ENCODE measurements at regions not wholly inside any gene's neighbourhood (a gene's known extent, or its start where the extent isn't known, plus 50 kb on each side); places are given as distances from the start of the nearest gene placed in this dataset.
A peak's percentile ranks its signal among the peaks of the same experiment; 100 is the strongest.

DNA sequence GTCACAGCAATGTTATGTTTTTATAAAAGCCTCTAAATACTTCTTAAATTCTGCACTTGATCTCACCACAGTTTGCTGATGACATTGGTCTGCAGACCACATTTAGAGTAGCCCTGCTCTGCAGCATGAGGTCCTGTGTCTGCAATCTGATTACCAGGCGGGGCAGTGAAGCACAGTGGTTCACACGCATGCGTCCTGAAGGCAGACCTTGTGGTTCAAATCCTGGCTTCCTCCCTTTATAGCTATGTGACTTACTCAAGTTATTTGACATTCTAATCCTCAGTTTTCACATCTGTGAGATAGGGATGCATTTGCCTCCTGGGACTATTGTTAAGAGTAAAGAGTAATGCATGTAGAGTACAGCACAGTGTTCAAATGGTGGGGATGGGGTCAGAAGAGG is 50.3 kb downstream of the BMAL2 start:
- ATAC-seq (no peak), DNase-seq (no peak)
- POLR2A ChIA-PET, result no interaction called here
- Histone ChIP-seq H3K4me1 (ENCODE audit: control insufficient read depth in 2 of 2, insufficient read depth in 2 of 2, low read length in 2 of 2) (no peaks in the 10 kb centered on the region), H3K9me3 (ENCODE audit: control insufficient read depth in 2 of 3, low read length in 3 of 3) (no peaks in the 10 kb centered on the region), H3K27me3 (ENCODE audit: control insufficient read depth in 2 of 2, insufficient read depth in 2 of 2, low read length in 2 of 2) (no peaks in the 10 kb centered on the region), H3K4me3 (ENCODE audit: low read length) (no peak overlapping the region), H3K27ac (ENCODE audit: low read depth, low read length) (no peak overlapping the region), H3K36me3 (ENCODE audit: control insufficient read depth in 2 of 3, insufficient read depth in 3 of 3, low read length in 3 of 3) (no peaks in the 10 kb centered on the region)
- intact Hi-C loops (cut with micrococcal nuclease), result loop anchor here in 1 of 2 donors (5.0 kb wide), 1 partner anchor 366 kb away; no protein-coding TSS in a partner anchor
- peaks cover 0 to 5% (median 0%) of the 10 kb centered on the region in 5 donors for H3K36me3 Mint-ChIP-seq
- H3K27ac Mint-ChIP-seq, result no peak overlapping the region
- peaks cover 0 to 3% (median 0%) of the 10 kb centered on the region in 7 donors for H3K4me1 Mint-ChIP-seq
- H3K4me3 Mint-ChIP-seq, result no peak overlapping the region
- CTCF ChIA-PET, result no interaction called here
- no peaks in the 10 kb centered on the region for H3K9me3 Mint-ChIP-seq
- H3K27me3 Mint-ChIP-seq, result no peaks in the 10 kb centered on the region

DNA sequence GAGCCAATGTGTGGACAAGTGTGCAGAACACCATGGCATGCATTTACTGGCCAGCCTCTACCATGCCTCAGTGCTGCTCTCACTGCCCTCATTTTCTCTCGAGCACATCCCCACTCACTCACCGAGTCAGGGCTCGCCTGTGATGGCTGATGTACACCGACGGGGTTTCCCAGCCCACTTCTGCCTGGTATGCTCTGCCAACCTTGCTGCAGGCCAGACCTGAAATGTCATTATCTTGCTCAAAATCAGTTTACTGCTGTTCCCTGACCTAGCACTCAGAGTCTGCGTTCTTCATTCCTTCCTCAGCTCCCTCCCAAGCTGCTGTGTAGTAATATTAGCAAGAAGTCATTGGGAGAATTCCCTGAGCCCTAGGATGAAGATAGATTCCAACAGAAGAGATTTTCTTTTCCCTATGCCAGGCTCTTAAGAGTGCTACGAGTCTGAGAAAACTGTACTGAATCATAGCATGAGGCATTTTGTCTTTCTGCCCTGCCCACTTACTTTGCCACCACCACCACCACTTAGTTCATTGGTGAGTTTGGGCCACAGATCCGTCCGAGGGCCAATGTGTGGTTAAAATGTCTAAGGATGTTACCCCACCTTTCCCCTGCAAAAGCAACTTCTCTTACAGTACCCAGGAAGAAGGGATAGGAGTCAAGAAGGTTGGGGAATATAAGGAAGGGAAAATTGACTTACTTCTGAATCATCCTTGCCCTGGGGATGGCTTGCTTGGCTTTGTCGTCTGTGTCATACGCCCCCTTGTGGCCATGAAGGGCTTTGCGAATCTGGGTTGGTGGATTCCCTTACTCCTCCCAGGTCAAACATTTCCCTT is 51.0 kb downstream of the BMAL2 start:
- Histone ChIP-seq H3K36me3 (ENCODE audit: control insufficient read depth in 2 of 3, insufficient read depth in 3 of 3, low read length in 3 of 3) (no peaks in the 10 kb centered on the region), H3K27ac (ENCODE audit: low read depth, low read length) (no peak overlapping the region), H3K27me3 (ENCODE audit: control insufficient read depth in 2 of 2, insufficient read depth in 2 of 2, low read length in 2 of 2) (no peaks in the 10 kb centered on the region), H3K4me1 (ENCODE audit: control insufficient read depth in 2 of 2, insufficient read depth in 2 of 2, low read length in 2 of 2) (no peaks in the 10 kb centered on the region), H3K4me3 (ENCODE audit: low read length) (no peak overlapping the region), H3K9me3 (ENCODE audit: control insufficient read depth in 2 of 3, low read length in 3 of 3) (no peaks in the 10 kb centered on the region)
- peak; percentile 78 for ATAC-seq
- intact Hi-C loops (cut with micrococcal nuclease), result loop anchor here in 1 of 2 donors (1.0 to 5.0 kb wide), 4 partner anchors 51 to 366 kb away; partner anchors contain the start of gene BMAL2
- Mint-ChIP-seq H3K27me3 (peaks cover 0 to 4% (median 0%) of the 10 kb centered on the region in 5 donors), H3K36me3 (peaks cover 0 to 9% (median 0%) of the 10 kb centered on the region in 5 donors), H3K4me1 (peaks cover 0 to 3% (median 0%) of the 10 kb centered on the region in 7 donors), H3K27ac (no peak overlapping the region), H3K4me3 (no peak overlapping the region), H3K9me3 (no peaks in the 10 kb centered on the region)
- ChIA-PET POLR2A (no interaction called here), CTCF (interaction anchor here (1.5 kb wide), 1 partner anchor 13 kb away, joined by 4 read pairs; no protein-coding TSS in a partner anchor)
- peak; percentile 8 to 70 (median 31) for DNase-seq

DNA sequence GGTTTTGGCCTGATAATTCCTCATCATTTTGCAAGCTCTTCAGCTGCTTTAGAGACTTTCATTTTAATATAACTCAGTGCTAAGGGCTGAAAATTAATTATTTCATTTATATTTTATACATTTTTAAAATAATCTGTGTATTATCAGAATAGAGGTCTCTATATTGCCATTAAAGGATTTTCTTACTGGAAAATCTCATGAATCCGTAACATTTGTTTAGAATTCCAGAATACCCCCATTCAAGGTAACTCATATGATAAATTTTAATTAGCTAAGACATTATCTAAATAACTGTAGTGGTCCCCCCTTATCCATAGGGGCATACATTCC is 51.6 kb downstream of the BMAL2 start:
- CTCF ChIA-PET, result interaction anchor here (1.5 kb wide), 1 partner anchor 14 kb away, joined by 4 read pairs; no protein-coding TSS in a partner anchor
- Histone ChIP-seq H3K27ac (ENCODE audit: low read depth, low read length) (no peak overlapping the region), H3K4me1 (ENCODE audit: control insufficient read depth in 2 of 2, insufficient read depth in 2 of 2, low read length in 2 of 2) (no peaks in the 10 kb centered on the region), H3K36me3 (ENCODE audit: control insufficient read depth in 2 of 3, insufficient read depth in 3 of 3, low read length in 3 of 3) (no peaks in the 10 kb centered on the region), H3K4me3 (ENCODE audit: low read length) (no peak overlapping the region), H3K27me3 (ENCODE audit: control insufficient read depth in 2 of 2, insufficient read depth in 2 of 2, low read length in 2 of 2) (no peaks in the 10 kb centered on the region), H3K9me3 (ENCODE audit: control insufficient read depth in 2 of 3, low read length in 3 of 3) (no peaks in the 10 kb centered on the region)
- ATAC-seq (no peak), DNase-seq (no peak)
- no peak overlapping the region for H3K4me3 Mint-ChIP-seq
- intact Hi-C loops (cut with micrococcal nuclease), result loop anchor here in 1 of 2 donors (1.0 to 5.0 kb wide), 4 partner anchors 51 to 367 kb away; partner anchors contain the start of gene BMAL2
- POLR2A ChIA-PET, result no interaction called here
- peaks cover 0 to 3% (median 0%) of the 10 kb centered on the region in 7 donors for H3K4me1 Mint-ChIP-seq
- no peak overlapping the region for H3K27ac Mint-ChIP-seq
- no peaks in the 10 kb centered on the region for H3K9me3 Mint-ChIP-seq
- H3K27me3 Mint-ChIP-seq, result peaks cover 0 to 4% (median 0%) of the 10 kb centered on the region in 5 donors
- H3K36me3 Mint-ChIP-seq, result peaks cover 0 to 9% (median 0%) of the 10 kb centered on the region in 5 donors

DNA sequence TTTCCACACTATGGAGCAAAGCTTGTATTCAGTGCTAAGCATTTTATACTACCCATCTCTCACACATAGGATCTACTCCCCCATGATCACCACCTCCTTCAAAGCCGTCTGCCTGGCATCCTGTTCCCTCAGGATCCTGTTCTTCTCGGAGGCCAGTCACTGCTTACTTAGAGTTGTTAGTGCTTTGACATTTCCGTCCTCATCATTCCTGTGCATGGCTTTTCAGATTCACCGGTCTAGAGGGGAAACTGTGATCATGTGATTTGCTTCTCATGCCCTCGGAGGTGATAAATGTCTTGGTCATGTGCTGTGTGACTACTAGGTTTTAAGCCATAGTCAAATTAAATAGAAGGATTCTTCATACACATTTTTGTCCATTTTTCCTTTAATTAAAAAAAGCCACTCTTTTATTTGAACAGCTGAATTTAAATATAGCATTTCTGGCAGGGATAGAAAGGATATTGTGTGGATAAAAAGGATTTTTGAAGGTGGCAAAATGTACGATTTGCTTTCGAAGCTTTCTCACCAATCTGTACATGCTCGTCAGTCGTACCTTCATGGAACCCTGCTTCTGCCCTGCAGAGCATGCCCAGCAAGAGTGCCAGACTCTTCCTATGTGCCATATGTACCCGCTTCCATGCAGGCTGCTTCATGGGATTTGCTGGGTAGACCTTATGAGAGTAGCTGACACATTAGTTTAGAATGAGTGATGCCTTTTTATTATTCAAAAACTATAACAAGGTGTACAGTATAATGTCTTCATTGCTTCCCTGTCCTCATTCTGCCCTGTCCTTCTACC is 53.3 kb downstream of the BMAL2 start:
- H3K4me1 ChIP-seq (ENCODE audit: control insufficient read depth in 2 of 2, insufficient read depth in 2 of 2, low read length in 2 of 2), result no peaks in the 10 kb centered on the region
- DNase-seq, result no peak
- H3K27ac Mint-ChIP-seq, result no peak overlapping the region
- no peak for ATAC-seq
- peaks cover 0 to 4% (median 0%) of the 10 kb centered on the region in 5 donors for H3K27me3 Mint-ChIP-seq
- no peaks in the 10 kb centered on the region for H3K36me3 ChIP-seq (ENCODE audit: control insufficient read depth in 2 of 3, insufficient read depth in 3 of 3, low read length in 3 of 3)
- intact Hi-C loops (cut with micrococcal nuclease), result loop anchor here in 1 of 2 donors (2.0 kb wide), 2 partner anchors 53 to 317 kb away; partner anchors contain the start of gene BMAL2
- ChIA-PET CTCF (interaction anchor here (0.7 kb wide), 1 partner anchor 976 kb away, joined by 3 read pairs; no protein-coding TSS in a partner anchor), POLR2A (no interaction called here)
- no peaks in the 10 kb centered on the region for H3K9me3 Mint-ChIP-seq
- H3K36me3 Mint-ChIP-seq, result peaks cover 0 to 12% (median 0%) of the 10 kb centered on the region in 5 donors
- no peak overlapping the region for H3K27ac ChIP-seq (ENCODE audit: low read depth, low read length)
- no peak overlapping the region for H3K4me3 ChIP-seq (ENCODE audit: low read length)
- H3K27me3 ChIP-seq (ENCODE audit: control insufficient read depth in 2 of 2, insufficient read depth in 2 of 2, low read length in 2 of 2), result no peaks in the 10 kb centered on the region
- H3K9me3 ChIP-seq (ENCODE audit: control insufficient read depth in 2 of 3, low read length in 3 of 3), result no peaks in the 10 kb centered on the region
- H3K4me3 Mint-ChIP-seq, result no peak overlapping the region
- H3K4me1 Mint-ChIP-seq, result peaks cover 0 to 3% (median 0%) of the 10 kb centered on the region in 7 donors

- Mint-ChIP-seq H3K27ac (no peak overlapping the region), H3K27me3 (peaks cover 0 to 4% (median 0%) of the 10 kb centered on the region in 5 donors), H3K4me1 (peaks cover 0 to 3% (median 0%) of the 10 kb centered on the region in 7 donors), H3K36me3 (peaks cover 0 to 21% (median 0%) of the 10 kb centered on the region in 5 donors), H3K9me3 (peaks cover 0 to 2% (median 0%) of the 10 kb centered on the region in 11 donors), H3K4me3 (no peak overlapping the region)
- no peak for DNase-seq
- no peak overlapping the region for H3K27ac ChIP-seq (ENCODE audit: low read depth, low read length)
- no peaks in the 10 kb centered on the region for H3K27me3 ChIP-seq (ENCODE audit: control insufficient read depth in 2 of 2, insufficient read depth in 2 of 2, low read length in 2 of 2)
- H3K4me1 ChIP-seq (ENCODE audit: control insufficient read depth in 2 of 2, insufficient read depth in 2 of 2, low read length in 2 of 2), result no peaks in the 10 kb centered on the region
- no peaks in the 10 kb centered on the region for H3K36me3 ChIP-seq (ENCODE audit: control insufficient read depth in 2 of 3, insufficient read depth in 3 of 3, low read length in 3 of 3)
- ChIA-PET CTCF (no interaction called here), POLR2A (no interaction called here)
- ATAC-seq, result no peak
- H3K4me3 ChIP-seq (ENCODE audit: low read length), result no peak overlapping the region
- no peaks in the 10 kb centered on the region for H3K9me3 ChIP-seq (ENCODE audit: control insufficient read depth in 2 of 3, low read length in 3 of 3)
- intact Hi-C loops (cut with micrococcal nuclease), result no loop called here
These were observed 54.8 kb downstream of the BMAL2 start for GRCh38 chr12:27387473-27387872.

DNA sequence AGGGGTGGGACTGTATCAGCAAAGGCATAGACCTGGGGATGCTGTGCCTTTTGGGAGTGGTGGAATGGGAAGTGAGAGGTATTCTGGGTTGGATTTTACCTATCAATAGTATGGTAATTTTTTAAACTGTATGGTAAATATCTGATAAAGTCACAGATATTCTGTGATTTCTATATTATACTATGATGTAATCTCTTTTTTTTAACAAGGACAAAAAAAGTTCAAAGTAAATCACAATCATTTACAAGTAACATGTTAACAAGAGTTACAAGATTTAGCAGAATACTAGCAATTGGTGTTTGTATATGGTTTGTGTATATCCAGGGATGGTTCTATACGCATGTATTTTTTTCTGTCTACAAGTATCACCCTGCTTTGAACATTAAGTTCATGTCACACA is 56.0 kb downstream of the BMAL2 start:
- Mint-ChIP-seq H3K27me3 (peaks cover 0 to 8% (median 6%) of the 10 kb centered on the region in 5 donors), H3K4me3 (no peak overlapping the region), H3K27ac (no peak overlapping the region), H3K36me3 (peaks cover 0 to 27% (median 0%) of the 10 kb centered on the region in 5 donors), H3K4me1 (peaks cover 0 to 3% (median 0%) of the 10 kb centered on the region in 7 donors), H3K9me3 (peaks cover 0 to 2% (median 0%) of the 10 kb centered on the region in 11 donors)
- Histone ChIP-seq H3K36me3 (ENCODE audit: control insufficient read depth in 2 of 3, insufficient read depth in 3 of 3, low read length in 3 of 3) (no peaks in the 10 kb centered on the region), H3K4me1 (ENCODE audit: control insufficient read depth in 2 of 2, insufficient read depth in 2 of 2, low read length in 2 of 2) (no peaks in the 10 kb centered on the region), H3K27ac (ENCODE audit: low read depth, low read length) (no peak overlapping the region), H3K27me3 (ENCODE audit: control insufficient read depth in 2 of 2, insufficient read depth in 2 of 2, low read length in 2 of 2) (no peaks in the 10 kb centered on the region), H3K9me3 (ENCODE audit: control insufficient read depth in 2 of 3, low read length in 3 of 3) (no peaks in the 10 kb centered on the region), H3K4me3 (ENCODE audit: low read length) (no peak overlapping the region)
- POLR2A ChIA-PET, result no interaction called here
- intact Hi-C loops (cut with micrococcal nuclease), result no loop called here
- no peak for ATAC-seq
- DNase-seq, result no peak
- CTCF ChIA-PET, result no interaction called here
